Activated naive CD8-positive, alpha-beta T cell treated with anti-CD3 and anti-CD28 coated beads, Interleukin-2, amount 10 ng/mL, durations not matched to agents 7 days and 5 days (primary cell): ENCODE measurements at regions not wholly inside any gene's neighbourhood (a gene's known extent, or its start where the extent isn't known, plus 50 kb on each side); places are given as distances from the start of the nearest gene placed in this dataset.
"Not testable (repeated sequence)": the region's sequence is repeated elsewhere in the genome, so short reads cannot be mapped to it uniquely, and the experiment has no call there.

Experiments
- ATAC-seq: fragments of 150-1000 bp; cut with Tn5 transposase; one replicate; pipeline ENCODE4 v1.10.0; 2021; ENCODE audit warnings: low read depth, moderate library complexity
- POLR2A ChIA-PET: fragments of 350-600 bp; sonication (Branson Sonifier 250); formaldehyde crosslinking; loops from one replicate; lab custom pipeline; 2021; ENCODE audit warnings: antibody characterized with exemption; lab: Charles Lee
- DNase-seq: peaks from one replicate; pipeline ENCODE4 v3.0.0; 2021
- H3K27ac Mint-ChIP-seq: one replicate; pipeline ENCODE4 v1.8.0; 2022; ENCODE audit warnings: mild to moderate bottlenecking, mixed read lengths
- H3K27me3 Mint-ChIP-seq: one replicate; pipeline ENCODE4 v1.8.0; 2022; ENCODE audit warnings: mild to moderate bottlenecking, moderate library complexity, mixed read lengths
- H3K36me3 Mint-ChIP-seq: one replicate; pipeline ENCODE4 v1.8.0; 2021; ENCODE audit warnings: mild to moderate bottlenecking, mixed read lengths
- H3K4me1 Mint-ChIP-seq: one replicate; pipeline ENCODE4 v1.8.0; 2021; ENCODE audit warnings: mixed read lengths
- H3K4me3 Mint-ChIP-seq: one replicate; pipeline ENCODE4 v1.8.0; 2022; ENCODE audit warnings: mild to moderate bottlenecking, moderate library complexity, mixed read lengths
- H3K9me3 Mint-ChIP-seq: one replicate; pipeline ENCODE4 v1.8.0; 2021; ENCODE audit warnings: mixed read lengths

GRCh38 chr4:170399581-170400293, 310.0 kb upstream of the AADAT start:
- no peaks in the 10 kb centered on the region for H3K36me3 Mint-ChIP-seq
- H3K9me3 Mint-ChIP-seq, result no peaks in the 10 kb centered on the region
- POLR2A ChIA-PET, result no interaction called here
- no peak overlapping the region for H3K4me3 Mint-ChIP-seq
- no peak for ATAC-seq
- H3K4me1 Mint-ChIP-seq, result no peaks in the 10 kb centered on the region
- DNase-seq, result no peak
- H3K27me3 Mint-ChIP-seq, result no peaks in the 10 kb centered on the region
- H3K27ac Mint-ChIP-seq, result no peak overlapping the region

- ATAC-seq, result no peak
- Mint-ChIP-seq H3K27ac (no peak overlapping the region), H3K9me3 (no peaks in the 10 kb centered on the region), H3K4me3 (no peak overlapping the region), H3K36me3 (no peaks in the 10 kb centered on the region), H3K4me1 (no peaks in the 10 kb centered on the region), H3K27me3 (no peaks in the 10 kb centered on the region)
- POLR2A ChIA-PET, result no interaction called here
- DNase-seq, result no peak
Observed at GRCh38 chr4:170398218-170398617, 308.5 kb upstream of the AADAT start.

- POLR2A ChIA-PET, result no interaction called here
- Mint-ChIP-seq H3K36me3 (no peaks in the 10 kb centered on the region), H3K27me3 (no peaks in the 10 kb centered on the region), H3K27ac (no peak overlapping the region), H3K4me1 (no peaks in the 10 kb centered on the region), H3K9me3 (no peaks in the 10 kb centered on the region), H3K4me3 (no peak overlapping the region)
- DNase-seq (no peak), ATAC-seq (no peak)
Observed at GRCh38 chr4:170395773-170396172, 306.0 kb upstream of the AADAT start.

GRCh38 chr4:170391066-170391740, 301.4 kb upstream of the AADAT start:
- ATAC-seq, result no peak
- POLR2A ChIA-PET, result no interaction called here
- DNase-seq, result no peak
- no peaks in the 10 kb centered on the region for H3K36me3 Mint-ChIP-seq
- H3K4me1 Mint-ChIP-seq, result no peaks in the 10 kb centered on the region
- no peak overlapping the region for H3K4me3 Mint-ChIP-seq
- H3K27ac Mint-ChIP-seq, result no peak overlapping the region
- H3K27me3 Mint-ChIP-seq, result no peaks in the 10 kb centered on the region
- no peaks in the 10 kb centered on the region for H3K9me3 Mint-ChIP-seq

- ATAC-seq, result no peak
- POLR2A ChIA-PET, result no interaction called here
- Mint-ChIP-seq H3K9me3 (peaks cover 3% of the 10 kb centered on the region), H3K36me3 (no peaks in the 10 kb centered on the region), H3K4me1 (no peaks in the 10 kb centered on the region), H3K4me3 (no peak overlapping the region), H3K27ac (no peak overlapping the region), H3K27me3 (no peaks in the 10 kb centered on the region)
- no peak for DNase-seq
Observed at GRCh38 chr4:170389411-170389810, 299.7 kb upstream of the AADAT start.

- ATAC-seq, result no peak
- no peak for DNase-seq
- H3K27ac Mint-ChIP-seq, result no peak overlapping the region
- H3K4me3 Mint-ChIP-seq, result no peak overlapping the region
- no peaks in the 10 kb centered on the region for H3K4me1 Mint-ChIP-seq
- no peaks in the 10 kb centered on the region for H3K27me3 Mint-ChIP-seq
- H3K36me3 Mint-ChIP-seq, result no peaks in the 10 kb centered on the region
- H3K9me3 Mint-ChIP-seq, result peaks cover 3% of the 10 kb centered on the region
- POLR2A ChIA-PET, result no interaction called here
Observed at GRCh38 chr4:170388255-170388654, 298.5 kb upstream of the AADAT start.

- H3K27me3 Mint-ChIP-seq, result no peaks in the 10 kb centered on the region
- H3K36me3 Mint-ChIP-seq, result no peaks in the 10 kb centered on the region
- H3K4me3 Mint-ChIP-seq, result no peak overlapping the region
- DNase-seq (no peak), ATAC-seq (no peak)
- H3K4me1 Mint-ChIP-seq, result no peaks in the 10 kb centered on the region
- peaks cover 3% of the 10 kb centered on the region for H3K9me3 Mint-ChIP-seq
- POLR2A ChIA-PET, result no interaction called here
- no peak overlapping the region for H3K27ac Mint-ChIP-seq
Observed at GRCh38 chr4:170386971-170387370, 297.2 kb upstream of the AADAT start.

- POLR2A ChIA-PET, result no interaction called here
- peaks cover 5% of the 10 kb centered on the region for H3K9me3 Mint-ChIP-seq
- ATAC-seq (no peak), DNase-seq (no peak)
- no peaks in the 10 kb centered on the region for H3K4me1 Mint-ChIP-seq
- no peaks in the 10 kb centered on the region for H3K27me3 Mint-ChIP-seq
- H3K36me3 Mint-ChIP-seq, result no peaks in the 10 kb centered on the region
- no peak overlapping the region for H3K4me3 Mint-ChIP-seq
- no peak overlapping the region for H3K27ac Mint-ChIP-seq
Observed at GRCh38 chr4:170386511-170386910, 296.8 kb upstream of the AADAT start.

- H3K36me3 Mint-ChIP-seq, result no peaks in the 10 kb centered on the region
- DNase-seq (no peak), ATAC-seq (no peak)
- POLR2A ChIA-PET, result no interaction called here
- no peak overlapping the region for H3K27ac Mint-ChIP-seq
- no peaks in the 10 kb centered on the region for H3K9me3 Mint-ChIP-seq
- H3K4me1 Mint-ChIP-seq, result no peaks in the 10 kb centered on the region
- no peaks in the 10 kb centered on the region for H3K27me3 Mint-ChIP-seq
- H3K4me3 Mint-ChIP-seq, result no peak overlapping the region
Observed at GRCh38 chr4:170374770-170375169, 285.0 kb upstream of the AADAT start.

- DNase-seq, result no peak
- ATAC-seq, result no peak
Observed at GRCh38 chr4:170348945-170349344, 259.2 kb upstream of the AADAT start.

GRCh38 chr4:170347191-170347590, 257.4 kb upstream of the AADAT start:
- DNase-seq, ATAC-seq, H3K4me3 Mint-ChIP-seq, H3K36me3 Mint-ChIP-seq, POLR2A ChIA-PET, H3K4me1 Mint-ChIP-seq, H3K9me3 Mint-ChIP-seq, H3K27me3 Mint-ChIP-seq, H3K27ac Mint-ChIP-seq: not testable (repeated sequence)

More at GRCh38 chr4:170348945-170349344, 259.2 kb upstream of the AADAT start:
- Mint-ChIP-seq H3K36me3 (no peaks in the 10 kb centered on the region), H3K4me1 (no peaks in the 10 kb centered on the region), H3K27me3 (no peaks in the 10 kb centered on the region), H3K4me3 (no peak overlapping the region), H3K27ac (no peak overlapping the region), H3K9me3 (no peaks in the 10 kb centered on the region)
- POLR2A ChIA-PET, result no interaction called here

- Mint-ChIP-seq H3K27me3 (no peaks in the 10 kb centered on the region), H3K36me3 (no peaks in the 10 kb centered on the region), H3K27ac (no peak overlapping the region), H3K9me3 (peaks cover 6% of the 10 kb centered on the region), H3K4me1 (no peaks in the 10 kb centered on the region), H3K4me3 (no peak overlapping the region)
- DNase-seq (no peak), ATAC-seq (no peak)
- POLR2A ChIA-PET, result no interaction called here
Observed at GRCh38 chr4:170339522-170339921, 249.8 kb upstream of the AADAT start.

GRCh38 chr4:170336238-170336775, 246.6 kb upstream of the AADAT start:
- Mint-ChIP-seq H3K27me3 (no peaks in the 10 kb centered on the region), H3K9me3 (peaks cover 4% of the 10 kb centered on the region), H3K4me1 (no peaks in the 10 kb centered on the region), H3K36me3 (no peaks in the 10 kb centered on the region), H3K4me3 (no peak overlapping the region), H3K27ac (no peak overlapping the region)
- no peak for DNase-seq
- POLR2A ChIA-PET, result no interaction called here
- no peak for ATAC-seq

GRCh38 chr4:170325599-170325998, 235.8 kb upstream of the AADAT start:
- no peak for ATAC-seq
- no peaks in the 10 kb centered on the region for H3K4me1 Mint-ChIP-seq
- DNase-seq, result no peak

More at GRCh38 chr4:170325599-170325998, 235.8 kb upstream of the AADAT start:
- POLR2A ChIA-PET, result no interaction called here
- no peak overlapping the region for H3K4me3 Mint-ChIP-seq
- H3K27ac Mint-ChIP-seq, result no peak overlapping the region
- H3K36me3 Mint-ChIP-seq, result no peaks in the 10 kb centered on the region
- no peaks in the 10 kb centered on the region for H3K27me3 Mint-ChIP-seq
- H3K9me3 Mint-ChIP-seq, result peaks cover 11% of the 10 kb centered on the region
